Endothelial cell of umbilical vein (primary cell): ENCODE measurements at regions not wholly inside any gene's neighbourhood (a gene's known extent, or its start where the extent isn't known, plus 50 kb on each side); places are given as distances from the start of the nearest gene placed in this dataset.

Experiments
- BruUV-seq: library from RNA; stranded (reverse); fragments of 400-500 nt; replicated peaks from 2 replicates; lab custom pipeline; 2021; lab: Mats Ljungman, UMichigan
- CTCF ChIA-PET: fragments of 300-600, 350-600 bp; sonication (Branson Sonifier 250); formaldehyde crosslinking; loops from one replicate; lab custom pipeline; 2021; ENCODE audit warnings: antibody characterized with exemption, inconsistent platforms; lab: Charles Lee
- POLR2A ChIA-PET: fragments of 300-600, 350-600 bp; sonication (Branson Sonifier 250); formaldehyde crosslinking; loops from one replicate; lab custom pipeline; 2021; ENCODE audit warnings: antibody characterized with exemption, inconsistent platforms; lab: Charles Lee
- DNase-seq: peaks from one replicate; pipeline ENCODE4 v3.0.0-alpha.2; 2011; ENCODE audit warnings: low read depth, low spot score
- FAIRE-seq: peaks from 2 replicates; lab custom pipeline; 2011; peaks lifted over from hg19 to GRCh38; lab: Jason Lieb, UNC
- H2AFZ ChIP-seq: 2 replicates; pipeline ENCODE4 v1.6.0; 2012; ENCODE audit warnings: low read depth, low read length, control low read depth, inconsistent platforms
- H3K27ac ChIP-seq: 2 replicates; pipeline ENCODE4 v1.5.1; 2011; ENCODE audit warnings: low read depth, mild to moderate bottlenecking, control low read depth, low read length, moderate library complexity; ENCODE audit not compliant: insufficient read depth
- H3K27me3 ChIP-seq, 2 experiments: 2 replicates each; pipeline versions ENCODE4 v1.6.0 to v1.6.1; 2011; ENCODE audit warnings: low read length in 2 of 2, mixed read lengths in 1 of 2; ENCODE audit not compliant: control insufficient read depth in 2 of 2, insufficient read depth in 2 of 2
- H3K36me3 ChIP-seq, 2 experiments: 2 replicates in 1 of 2; 3 replicates in 1 of 2; pipeline ENCODE4 v1.5.1; 2011; ENCODE audit warnings: low read length in 2 of 2, mild to moderate bottlenecking in 1 of 2, moderate library complexity in 1 of 2; ENCODE audit not compliant: control insufficient read depth in 2 of 2, insufficient read depth in 2 of 2; ENCODE audit errors: extremely low read depth in 1 of 2
- H3K4me1 ChIP-seq: 3 replicates; pipeline ENCODE4 v1.5.1; 2011; ENCODE audit warnings: mild to moderate bottlenecking, low read length; ENCODE audit not compliant: control insufficient read depth, insufficient read depth; ENCODE audit errors: extremely low read depth
- H3K4me2 ChIP-seq: 2 replicates; pipeline ENCODE4 v1.6.1; 2011; ENCODE audit warnings: low read length, control low read depth, mixed read lengths; ENCODE audit not compliant: insufficient read depth
- H3K4me3 ChIP-seq, 3 experiments: fragments of 200-600 bp in 1 of 3; sonication (generic), shearing (Covaris generic) in 1 of 3; replicated peaks in 1 of 3; 2 replicates each; pipeline ENCODE4 v1.5.1; 2011 to 2016; ENCODE audit warnings: control low read depth in 3 of 3, low read length in 3 of 3, mild to moderate bottlenecking in 2 of 3, inconsistent platforms in 1 of 3, low read depth in 1 of 3, moderate library complexity in 1 of 3; ENCODE audit not compliant: insufficient read depth in 1 of 3
- H3K79me2 ChIP-seq: 2 replicates; pipeline ENCODE4 v1.6.0; 2012; ENCODE audit warnings: low read length, inconsistent platforms; ENCODE audit not compliant: control insufficient read depth, insufficient read depth
- H3K9ac ChIP-seq: replicated peaks from 2 replicates; pipeline ENCODE3; 2011; ENCODE audit warnings: low read length, control low read depth; ENCODE audit not compliant: insufficient read depth; ENCODE audit errors: extremely low read depth
- H3K9me1 ChIP-seq: replicated peaks from 3 replicates; pipeline ENCODE4 v1.6.0; 2011; ENCODE audit warnings: mild to moderate bottlenecking, low read length; ENCODE audit not compliant: control insufficient read depth, insufficient read depth; ENCODE audit errors: extremely low read depth
- H3K9me3 ChIP-seq: replicated peaks from 2 replicates; pipeline ENCODE4 v1.5.1; 2012; ENCODE audit warnings: low read length, inconsistent platforms; ENCODE audit not compliant: control insufficient read depth, insufficient read depth
- H4K20me1 ChIP-seq: replicated peaks from 2 replicates; pipeline ENCODE3; 2011; ENCODE audit warnings: mild to moderate bottlenecking, low read length; ENCODE audit not compliant: control insufficient read depth, insufficient read depth; ENCODE audit errors: extremely low read depth
- CTCF ChIP-seq, 2 donors: IDR thresholded peaks; 1 replicate in 1 of 2; 2 replicates in 1 of 2; pipeline ENCODE4 v1.5.1; 2011; ENCODE audit warnings: low read length in 2 of 2, mild to moderate bottlenecking in 2 of 2, moderate library complexity in 2 of 2, control low read depth in 1 of 2, inconsistent platforms in 1 of 2, low read depth in 1 of 2; ENCODE audit not compliant: insufficient read depth in 1 of 2; ENCODE audit errors: extremely low read depth in 1 of 2
- EZH2 ChIP-seq: IDR thresholded peaks from 2 replicates; pipeline ENCODE4 v1.6.1; 2012; ENCODE audit warnings: borderline replicate concordance, low read depth, mild to moderate bottlenecking, moderate library complexity, low read length, inconsistent platforms; ENCODE audit not compliant: severe bottlenecking
- FOS ChIP-seq: IDR thresholded peaks from 2 replicates; pipeline ENCODE4 v1.6.1; 2011; ENCODE audit warnings: mild to moderate bottlenecking, low read length, moderate library complexity, borderline replicate concordance; ENCODE audit not compliant: insufficient read depth
- GATA2 ChIP-seq: IDR thresholded peaks from 2 replicates; pipeline ENCODE4 v1.7.0; 2011; ENCODE audit warnings: low read depth, mild to moderate bottlenecking, moderate library complexity, mixed read lengths, low read length; ENCODE audit not compliant: insufficient read length, insufficient read depth
- JUN ChIP-seq: IDR thresholded peaks from 2 replicates; pipeline ENCODE4 v1.6.1; 2011; ENCODE audit warnings: borderline replicate concordance, low read depth; ENCODE audit not compliant: insufficient read length, insufficient read depth
- MAX ChIP-seq: IDR thresholded peaks from 2 replicates; pipeline ENCODE4 v1.6.1; 2011; ENCODE audit not compliant: insufficient read depth, insufficient read length
- MYC ChIP-seq: IDR thresholded peaks from one replicate; pipeline ENCODE4 v1.6.1; 2011; ENCODE audit warnings: mild to moderate bottlenecking, low read depth, low read length
- POLR2A ChIP-seq: IDR thresholded peaks from 2 replicates; pipeline ENCODE4 v1.6.1; 2012; ENCODE audit warnings: low read depth, mild to moderate bottlenecking, control low read depth, low read length
- POLR2AphosphoS5 ChIP-seq: IDR thresholded peaks from 2 replicates; pipeline ENCODE4 v1.6.1; 2012; ENCODE audit warnings: low read depth, mild to moderate bottlenecking, control low read depth, low read length, moderate library complexity; ENCODE audit not compliant: insufficient read depth
- dilution Hi-C: fragments of 300-500 bp; cut with MboI; formaldehyde crosslinking; loops from one replicate; pipeline ENCODE4 v1.15.0; 2019; ENCODE audit warnings: low sequenced_read_pairs; ENCODE audit not compliant: extremely low pct_ligation_motif_present
- intact Hi-C: fragments of 100-400 bp; cut with micrococcal nuclease; formaldehyde crosslinking; loops from one replicate; pipeline ENCODE4 v1.10.0; 2022

GRCh38 chr10:75344170-75344569 is 57.4 kb downstream of the ZNF503 start:
- Histone ChIP-seq H3K4me1 (no peaks in the 10 kb centered on the region), H3K36me3 (no peaks in the 10 kb centered on the region), H3K4me3 (no peak overlapping the region), H3K9ac (no peak overlapping the region), H3K27me3 (no peaks in the 10 kb centered on the region), H4K20me1 (no peaks in the 10 kb centered on the region), H3K9me1 (no peaks in the 10 kb centered on the region), H3K27ac (no peak overlapping the region), H3K79me2 (no peaks in the 10 kb centered on the region), H3K4me2 (no peak overlapping the region), H2AFZ (no peak overlapping the region), H3K9me3 (no peaks in the 10 kb centered on the region)
- ChIA-PET CTCF (interaction anchor here (1.0 kb wide), 1 partner anchor 11 kb away, joined by 3 read pairs; no protein-coding TSS in a partner anchor), POLR2A (no interaction called here)
- TF ChIP-seq MYC, result no peak
- TF ChIP-seq MAX, result no peak
- no peak for TF ChIP-seq GATA2
- no peak for TF ChIP-seq EZH2
- TF ChIP-seq JUN, result no peak
- dilution Hi-C loops (no loop called here), intact Hi-C loops (no loop called here)
- DNase-seq (no peak), FAIRE-seq (no peak)
- BruUV-seq, result no TSS peak

- no peak overlapping the region for H3K27ac ChIP-seq
- TF ChIP-seq EZH2 (no peak), MYC (no peak), CTCF (IDR thresholded peaks at IDR 0.05; ENCODE audit: extremely low read depth in 1 of 2, insufficient read depth in 1 of 2, low read depth in 1 of 2, low read length in 2 of 2) (no peak), MAX (no peak), JUN (no peak), POLR2AphosphoS5 (no peak), FOS (no peak), GATA2 (no peak), POLR2A (no peak)
- H3K27me3 ChIP-seq, result no peaks in the 10 kb centered on the region
- H3K79me2 ChIP-seq, result no peaks in the 10 kb centered on the region
- no peaks in the 10 kb centered on the region for H3K36me3 ChIP-seq
- dilution Hi-C loops (no loop called here), intact Hi-C loops (no loop called here)
- H4K20me1 ChIP-seq, result no peaks in the 10 kb centered on the region
- H3K4me1 ChIP-seq, result no peaks in the 10 kb centered on the region
- FAIRE-seq (no peak), DNase-seq (no peak)
- ChIA-PET CTCF (no interaction called here), POLR2A (no interaction called here)
- H2AFZ ChIP-seq, result no peak overlapping the region
- BruUV-seq, result no TSS peak
- no peaks in the 10 kb centered on the region for H3K9me1 ChIP-seq
- no peak overlapping the region for H3K4me2 ChIP-seq
- H3K9ac ChIP-seq, result no peak overlapping the region
- H3K9me3 ChIP-seq, result no peaks in the 10 kb centered on the region
- no peak overlapping the region for H3K4me3 ChIP-seq
Measured at GRCh38 chr10:75342397-75342796, 59.2 kb downstream of the ZNF503 start.
